Omental fat pad (tissue), 1 donor: ENCODE measurements at regions not wholly inside any gene's neighbourhood (a gene's known extent, or its start where the extent isn't known, plus 50 kb on each side); places are given as distances from the start of the nearest gene placed in this dataset.
"Not testable (repeated sequence)": the region's sequence is repeated elsewhere in the genome, so short reads cannot be mapped to it uniquely, and the experiment has no call there.

ENCODE experiments used
- ATAC-seq: fragments of 150-250 bp; one replicate; pipeline ENCODE4 v1.9.1; 2016; ENCODE audit warnings: mild to moderate bottlenecking, moderate library complexity; ENCODE audit not compliant: low FRiP score
- DNase-seq: peaks from one replicate; pipeline ENCODE4 v3.0.0-alpha.2; 2019; ENCODE audit warnings: low spot score

DNA sequence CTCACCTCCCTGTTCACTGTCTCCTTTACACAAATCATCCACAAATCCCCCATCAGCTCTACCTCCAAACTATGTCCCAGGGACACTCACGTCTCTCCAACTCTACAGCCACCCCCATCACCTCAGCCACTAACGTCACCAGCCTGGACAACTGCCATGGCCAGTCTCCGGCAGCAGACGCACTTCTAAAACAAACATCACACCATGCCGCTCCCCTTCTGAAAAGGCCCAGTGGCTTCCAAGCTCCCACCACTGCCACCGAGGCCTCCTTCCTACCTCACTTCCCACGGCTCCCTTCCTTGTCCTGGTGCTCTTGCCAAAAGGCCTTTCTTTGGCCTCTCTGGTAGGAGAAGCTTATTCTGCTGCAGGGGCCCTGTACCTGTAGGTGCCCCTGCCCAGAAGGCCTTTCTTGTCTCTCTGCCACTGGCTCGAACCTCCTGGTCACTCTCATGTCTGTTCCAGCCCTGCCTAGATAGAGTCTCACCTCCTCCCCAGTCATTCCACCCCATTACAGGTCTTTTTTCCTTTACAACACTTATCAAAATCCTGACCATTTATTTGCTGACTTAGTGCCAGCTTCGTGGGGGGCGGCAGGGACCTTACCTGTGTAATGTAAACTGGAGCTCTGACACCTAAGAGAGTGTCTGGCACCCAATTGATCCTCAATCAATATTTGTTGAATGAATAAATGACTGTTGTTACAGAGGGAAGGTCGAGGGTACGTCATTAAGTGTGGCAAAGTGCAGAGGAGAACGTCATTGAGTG, 304.2 kb downstream of the GOLGA6L6 start:
- DNase-seq, ATAC-seq: not testable (repeated sequence)

DNA sequence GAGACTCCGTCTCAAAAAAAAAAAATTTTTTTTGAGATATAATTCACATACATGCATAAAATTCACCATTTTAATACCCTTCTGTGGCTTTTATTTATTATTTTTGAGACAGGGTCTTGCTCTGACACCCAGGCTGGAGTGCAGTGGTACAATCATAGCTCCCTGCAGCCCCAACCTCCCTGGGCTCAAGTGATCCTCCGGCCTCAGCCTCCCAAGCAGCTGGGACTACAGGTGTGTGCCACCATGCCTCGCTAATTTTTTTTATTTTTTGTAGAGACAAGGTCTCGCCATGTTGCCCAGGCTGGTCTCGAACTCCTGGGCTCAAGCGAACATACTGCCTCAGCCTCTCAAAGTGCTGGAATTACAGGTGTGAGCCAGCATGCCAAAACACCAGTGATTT, 305.9 kb downstream of the GOLGA6L6 start:
- not testable (repeated sequence) for ATAC-seq, DNase-seq

- DNase-seq, ATAC-seq: not testable (repeated sequence)
These were observed 307.5 kb downstream of the GOLGA6L6 start for GRCh38 chr15:20234006-20234540.

- DNase-seq, ATAC-seq: not testable (repeated sequence)
These were observed 309.1 kb downstream of the GOLGA6L6 start for GRCh38 chr15:20232457-20232856.

DNA sequence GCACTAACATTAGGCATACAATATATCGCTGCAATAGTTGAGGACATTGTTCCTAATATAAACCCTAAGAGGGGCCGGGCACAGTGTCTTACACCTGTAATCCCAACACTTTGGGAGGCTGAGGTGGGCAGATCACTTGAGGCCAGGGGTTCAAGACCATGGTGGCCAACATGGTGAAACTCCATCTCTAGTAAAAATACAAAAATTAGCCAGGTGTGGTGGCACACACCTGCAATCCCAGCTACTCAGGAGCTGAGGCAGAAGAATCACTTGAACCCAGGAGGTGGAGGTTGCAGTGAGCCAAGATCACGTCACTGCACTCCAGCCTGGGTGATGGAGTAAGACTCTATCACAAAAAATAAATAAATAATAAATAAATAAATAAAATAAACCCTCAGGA, 310.9 kb downstream of the GOLGA6L6 start:
- DNase-seq, result not testable (repeated sequence)

DNA sequence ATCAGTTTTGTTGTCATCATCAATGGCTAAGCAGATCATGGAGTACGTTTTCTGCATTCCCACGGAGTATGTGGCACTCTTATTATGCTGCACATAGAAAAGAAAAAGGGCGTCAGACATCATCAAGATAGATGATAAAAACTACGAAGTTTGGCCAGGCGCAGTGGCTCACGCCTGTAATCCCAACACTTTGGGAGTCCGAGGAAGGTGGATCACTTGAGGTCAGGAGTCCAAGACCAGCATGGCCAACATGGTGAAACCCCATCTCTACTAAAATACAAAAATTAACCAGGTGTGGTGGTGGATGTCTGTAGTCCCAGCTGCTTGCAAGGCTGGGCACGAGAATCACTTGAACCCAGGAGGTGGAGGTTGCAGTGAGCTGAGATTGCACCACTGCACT, 312.8 kb downstream of the GOLGA6L6 start:
- DNase-seq, ATAC-seq: not testable (repeated sequence)

More for the DNA sequence above, 310.9 kb downstream of the GOLGA6L6 start:
- ATAC-seq, result not testable (repeated sequence)

DNA sequence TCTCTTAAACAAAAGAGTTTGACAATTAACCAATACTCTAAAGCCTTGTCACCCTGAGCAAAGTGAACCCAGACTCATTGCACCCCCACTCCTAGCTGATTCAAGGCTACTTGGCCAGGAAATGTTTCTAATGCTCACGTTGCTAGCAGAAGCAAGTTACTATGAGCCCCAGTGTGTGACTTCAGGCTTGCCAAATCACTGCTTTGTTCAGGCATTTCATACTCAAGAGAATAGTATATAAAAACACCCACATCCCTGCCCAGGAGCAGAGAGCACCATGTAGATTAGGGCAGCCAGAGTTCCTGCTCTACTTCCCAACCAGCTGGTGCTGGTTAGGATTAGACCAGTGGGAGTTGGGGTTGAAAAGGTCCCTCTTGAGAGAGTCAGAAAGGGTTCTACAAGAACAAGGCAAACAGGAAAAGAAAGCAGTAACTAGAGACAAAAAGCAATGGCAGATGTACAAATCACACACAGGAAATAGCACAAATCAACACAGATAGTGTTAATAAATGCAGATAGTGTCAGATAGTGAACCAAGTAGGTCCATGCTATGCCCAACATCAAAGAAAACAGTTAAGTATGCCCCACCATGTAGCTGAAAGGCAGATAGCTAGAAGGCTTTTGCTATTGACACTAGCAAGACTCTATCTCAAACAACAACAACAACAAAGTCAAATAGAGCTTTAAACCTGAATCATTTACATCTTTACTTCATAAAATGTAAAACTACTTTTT, 314.3 kb downstream of the GOLGA6L6 start:
- not testable (repeated sequence) for ATAC-seq

DNA sequence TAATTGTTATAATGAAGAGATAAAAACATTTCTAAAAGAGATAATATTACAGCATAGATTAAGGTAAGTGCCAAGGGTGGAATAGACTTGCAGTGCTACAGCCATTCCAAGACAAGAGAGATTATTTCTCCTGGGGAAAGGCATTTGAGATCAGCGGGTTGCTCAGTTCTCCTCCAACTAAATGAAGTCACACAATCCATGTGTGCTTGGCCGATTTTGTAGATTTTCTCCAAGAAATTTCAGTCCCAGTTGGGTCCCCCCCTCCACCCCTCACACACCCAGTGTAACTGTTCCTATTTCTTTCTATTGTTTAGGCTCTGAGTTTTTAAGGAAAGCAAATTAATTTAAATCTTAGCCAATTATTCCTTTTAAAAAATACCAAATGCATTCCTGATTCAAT, 315.1 kb downstream of the GOLGA6L6 start:
- ATAC-seq, DNase-seq: not testable (repeated sequence)

More for the DNA sequence above, 314.3 kb downstream of the GOLGA6L6 start:
- not testable (repeated sequence) for DNase-seq

DNA sequence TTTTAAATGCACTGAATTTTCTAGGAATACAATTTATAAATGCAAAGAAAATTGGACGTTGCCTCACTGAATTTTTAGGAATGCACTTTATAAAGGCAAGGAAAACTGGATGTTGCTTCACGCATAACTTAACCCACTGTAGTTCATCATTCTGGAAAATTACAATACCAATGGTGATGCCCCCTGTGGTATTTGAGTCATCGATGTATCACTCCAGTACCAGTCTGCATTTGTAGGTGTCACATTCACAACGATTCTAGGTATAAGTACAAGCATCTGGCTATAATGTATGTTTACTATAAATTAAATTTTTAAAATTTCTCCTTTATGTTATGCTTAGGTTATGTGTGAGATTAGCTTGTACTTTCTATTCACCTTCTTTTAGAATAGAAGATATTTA, 320.5 kb downstream of the GOLGA6L6 start:
- ATAC-seq, DNase-seq: not testable (repeated sequence)

DNA sequence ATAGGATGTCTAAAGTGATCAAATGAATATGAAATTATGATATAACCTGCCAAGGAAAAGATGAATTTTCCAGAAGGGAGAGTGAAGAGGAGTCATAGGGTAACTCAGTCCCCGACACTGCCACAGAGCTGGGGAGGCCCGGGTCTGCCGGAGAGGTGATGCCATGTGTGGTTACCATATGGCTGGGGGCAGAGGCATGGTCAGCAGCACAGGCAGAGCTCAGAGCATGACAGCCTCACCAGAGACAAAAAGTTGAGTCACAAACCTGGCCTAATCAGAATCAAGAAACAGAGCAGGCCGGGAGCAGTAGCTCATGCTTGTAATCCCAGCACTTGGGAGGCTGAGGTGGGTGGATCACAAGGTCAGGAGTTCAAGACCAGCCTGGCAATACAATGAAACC, 322.4 kb downstream of the GOLGA6L6 start:
- not testable (repeated sequence) for DNase-seq, ATAC-seq

DNA sequence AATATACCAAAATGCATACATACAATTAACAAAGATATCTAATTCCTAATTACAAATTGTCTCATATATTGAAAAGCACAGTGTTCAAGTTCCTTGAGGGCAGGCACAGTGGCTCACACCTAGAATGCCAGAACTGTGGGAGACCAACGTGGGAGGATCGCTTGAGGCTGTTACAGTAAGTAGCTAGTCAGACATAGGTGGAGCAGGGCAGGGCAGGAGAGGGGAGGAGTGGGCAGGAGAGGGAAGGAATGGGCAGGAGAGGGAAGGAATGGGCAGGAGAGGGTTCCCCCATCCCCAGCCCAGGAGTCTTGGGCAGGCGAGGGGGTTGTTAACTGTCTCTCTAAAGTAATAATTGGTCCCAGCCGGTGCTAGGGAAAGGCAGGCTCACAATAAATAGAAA, 325.9 kb downstream of the GOLGA6L6 start:
- ATAC-seq, DNase-seq: not testable (repeated sequence)

DNA sequence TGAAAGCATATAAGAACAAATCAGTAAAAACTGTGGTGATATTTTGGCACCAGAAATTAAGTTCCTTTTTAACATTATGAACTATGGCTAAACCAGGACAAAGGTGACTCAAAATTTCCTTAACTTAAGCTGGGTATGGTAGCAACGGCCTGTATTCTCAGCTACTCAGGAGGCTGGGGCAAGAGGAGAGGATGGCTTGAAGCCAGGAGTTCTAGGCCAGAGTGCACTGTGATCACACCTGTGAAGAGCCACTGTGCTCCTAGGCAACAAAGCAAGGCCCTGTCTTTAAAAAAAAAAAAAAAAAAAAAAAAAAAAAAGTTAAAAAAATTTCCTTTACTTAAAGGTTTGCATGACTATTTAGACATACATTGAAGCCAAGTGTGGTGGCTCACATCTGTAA, 327.5 kb downstream of the GOLGA6L6 start:
- not testable (repeated sequence) for DNase-seq, ATAC-seq

GRCh38 chr15:20211508-20211907, 330.1 kb downstream of the GOLGA6L6 start:
- not testable (repeated sequence) for DNase-seq, ATAC-seq

DNA sequence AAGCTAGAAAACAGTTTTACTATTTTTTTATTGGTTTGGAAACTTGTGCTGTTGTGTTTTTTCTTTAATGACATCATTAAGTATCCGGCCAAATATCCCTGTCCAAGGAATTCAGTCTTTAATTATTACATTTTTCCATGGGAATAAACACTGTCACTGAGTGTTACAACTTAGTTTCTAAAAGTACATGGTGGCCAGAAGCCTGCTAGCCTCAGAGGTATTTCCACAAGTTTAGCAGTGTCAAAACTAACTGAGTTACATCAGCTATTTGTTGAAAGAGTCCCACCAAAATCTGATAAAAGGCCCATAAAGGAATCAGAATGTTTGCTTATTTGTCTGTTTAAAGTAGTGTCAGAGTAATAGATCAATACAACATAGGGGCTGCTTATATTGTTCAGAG, 331.6 kb downstream of the GOLGA6L6 start:
- ATAC-seq, DNase-seq: not testable (repeated sequence)

GRCh38 chr15:20207607-20208006, 334.0 kb downstream of the GOLGA6L6 start:
- ATAC-seq, DNase-seq: not testable (repeated sequence)

GRCh38 chr15:20207198-20207597, 334.4 kb downstream of the GOLGA6L6 start:
- ATAC-seq, result not testable (repeated sequence)

DNA sequence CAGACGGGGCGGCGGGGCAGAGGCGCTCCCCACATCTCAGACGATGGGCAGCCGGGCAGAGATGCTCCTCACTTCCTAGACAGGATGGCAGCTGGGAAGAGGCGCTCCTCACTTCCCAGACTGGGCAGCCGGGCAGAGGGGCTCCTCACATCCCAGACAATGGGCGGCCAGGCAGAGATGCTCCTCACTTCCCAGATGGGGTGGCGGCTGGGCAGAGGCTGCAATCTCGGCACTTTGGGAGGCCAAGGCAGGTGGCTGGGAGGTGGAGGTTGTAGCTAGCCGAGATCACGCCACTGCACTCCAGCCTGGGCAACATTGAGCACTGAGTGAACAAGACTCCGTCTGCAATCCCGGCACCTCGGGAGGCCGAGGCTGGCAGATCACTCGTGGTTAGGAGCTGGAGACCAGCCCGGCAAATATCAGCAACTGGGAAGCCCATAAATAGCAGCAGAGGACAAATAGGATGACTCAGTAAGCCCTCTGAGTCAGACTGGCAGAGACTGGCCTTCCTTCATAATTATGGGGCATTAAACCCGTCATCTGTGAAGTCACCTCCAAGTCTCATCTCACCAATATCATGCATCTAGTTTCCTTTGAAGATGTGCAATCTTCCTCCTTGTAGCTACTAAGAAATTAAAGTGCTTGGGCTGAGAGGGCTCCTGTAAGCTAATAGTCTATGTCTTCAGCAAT, 337.3 kb downstream of the GOLGA6L6 start:
- ATAC-seq, DNase-seq: not testable (repeated sequence)

More at GRCh38 chr15:20207198-20207597, 334.4 kb downstream of the GOLGA6L6 start:
- not testable (repeated sequence) for DNase-seq

DNA sequence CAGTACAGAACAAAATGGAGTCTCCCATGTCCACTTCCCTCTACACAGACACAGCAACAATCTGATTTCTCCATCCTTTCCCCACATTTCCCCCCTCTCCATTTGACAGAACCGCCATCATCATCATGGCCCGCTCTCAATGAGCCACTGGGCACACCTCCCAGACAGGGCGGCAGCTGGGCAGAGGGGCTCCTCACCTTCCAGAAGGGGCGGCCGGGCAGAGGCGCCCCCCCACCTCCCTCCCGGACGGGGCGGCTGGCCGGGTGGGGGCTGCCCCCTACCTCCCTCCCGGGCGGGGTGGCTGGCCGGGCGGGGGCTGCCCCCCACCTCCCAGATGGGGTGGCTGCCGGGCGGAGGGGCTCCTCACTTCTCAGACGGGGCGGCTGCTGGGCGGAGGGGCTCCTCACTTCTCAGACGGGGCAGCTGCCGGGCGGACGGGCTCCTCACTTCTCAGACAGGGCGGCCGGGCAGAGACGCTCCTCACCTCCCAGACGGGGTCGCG, 337.9 kb downstream of the GOLGA6L6 start:
- not testable (repeated sequence) for ATAC-seq, DNase-seq

DNA sequence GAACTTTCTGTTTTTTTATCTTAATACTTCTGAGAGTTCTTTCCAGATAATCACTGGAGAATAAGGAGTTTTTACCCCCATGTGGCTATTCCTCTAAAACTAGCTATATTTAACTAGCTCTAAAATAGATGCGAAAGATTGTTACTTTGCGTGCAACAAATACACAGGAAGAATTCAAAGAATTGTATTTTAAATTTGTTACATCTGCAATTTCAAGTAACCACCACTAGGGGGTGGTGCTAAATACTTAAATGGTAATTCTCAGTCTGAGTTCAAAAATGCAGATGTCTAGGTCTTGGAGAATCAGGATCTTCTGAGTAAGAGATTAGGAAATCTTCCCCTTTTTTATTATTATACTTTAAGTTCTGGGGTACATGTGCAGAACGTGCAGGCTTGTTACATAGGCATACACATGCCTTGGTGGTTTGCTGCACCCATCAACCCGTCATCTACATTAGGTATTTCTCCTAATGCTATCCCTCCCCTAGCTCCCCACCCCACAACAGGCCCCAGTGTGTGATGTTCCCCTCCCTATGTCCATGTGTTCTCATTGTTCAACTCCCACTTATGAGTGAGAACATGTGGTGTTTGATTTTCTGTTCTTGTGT, 346.9 kb downstream of the GOLGA6L6 start:
- ATAC-seq, result not testable (repeated sequence)

More for the DNA sequence above, 346.9 kb downstream of the GOLGA6L6 start:
- not testable (repeated sequence) for DNase-seq
